ENCODE measurements at regions not wholly inside any gene's neighbourhood (a gene's known extent, or its start where the extent isn't known, plus 50 kb on each side); places are given as distances from the start of the nearest gene placed in this dataset.
"Not testable (repeated sequence)": the region's sequence is repeated elsewhere in the genome, so short reads cannot be mapped to it uniquely, and the experiment has no call there.

DNA sequence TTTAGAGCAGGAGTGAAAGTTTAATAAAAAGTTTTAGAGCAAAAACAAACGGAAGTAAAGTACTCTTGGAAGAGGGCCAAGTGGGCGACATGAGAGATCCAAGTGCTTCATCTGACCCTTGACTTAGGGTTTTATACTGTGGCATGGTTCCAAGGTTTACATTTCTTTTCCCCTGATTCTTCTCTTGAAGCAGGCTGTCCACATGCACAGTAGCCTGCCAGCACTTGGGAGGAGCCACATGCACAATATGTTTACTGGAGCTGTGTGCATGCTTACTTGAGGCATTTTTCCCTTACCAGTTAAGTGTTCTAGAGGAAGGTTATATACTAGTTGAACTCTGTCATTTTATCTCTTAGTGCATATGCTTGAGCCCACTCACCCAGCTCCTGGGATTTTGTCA lies 295.6 kb downstream of the TBC1D4 start:
- DNase-seq: no peak
- no peak for ATAC-seq
- intact Hi-C loops (cut with DNase I, micrococcal nuclease): no loop called here

DNA sequence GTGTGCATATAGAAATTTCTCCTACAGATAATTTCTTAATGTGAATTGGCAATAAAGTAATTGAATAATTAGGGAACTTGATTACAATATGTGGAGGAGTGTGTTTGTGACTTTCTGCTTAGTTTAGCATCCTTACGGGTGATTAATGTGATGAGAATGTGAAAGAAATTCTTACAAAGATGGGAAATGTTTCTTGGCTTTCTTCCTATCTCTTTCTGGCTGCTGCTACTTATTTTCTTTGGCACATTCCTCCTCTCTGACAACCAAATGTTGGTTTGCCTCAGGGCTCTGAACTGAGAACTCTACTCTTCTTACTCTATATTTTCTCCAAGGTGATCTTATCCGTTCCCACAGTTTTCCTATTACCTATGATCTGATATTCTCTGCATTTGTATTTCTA lies 300.1 kb downstream of the TBC1D4 start:
- DNase-seq (no peak), ATAC-seq (no peak)
- intact Hi-C loops (cut with DNase I, micrococcal nuclease): no loop called here

GRCh38 chr13:75180805-75181455 lies 301.0 kb downstream of the TBC1D4 start:
- DNase-seq: no peak
- intact Hi-C loops (cut with DNase I, micrococcal nuclease): no loop called here
- no peak for ATAC-seq

- no peak for ATAC-seq
- intact Hi-C loops (cut with DNase I, micrococcal nuclease): no loop called here
- DNase-seq: no peak
These were observed 303.5 kb downstream of the TBC1D4 start for GRCh38 chr13:75178436-75178835.

DNA sequence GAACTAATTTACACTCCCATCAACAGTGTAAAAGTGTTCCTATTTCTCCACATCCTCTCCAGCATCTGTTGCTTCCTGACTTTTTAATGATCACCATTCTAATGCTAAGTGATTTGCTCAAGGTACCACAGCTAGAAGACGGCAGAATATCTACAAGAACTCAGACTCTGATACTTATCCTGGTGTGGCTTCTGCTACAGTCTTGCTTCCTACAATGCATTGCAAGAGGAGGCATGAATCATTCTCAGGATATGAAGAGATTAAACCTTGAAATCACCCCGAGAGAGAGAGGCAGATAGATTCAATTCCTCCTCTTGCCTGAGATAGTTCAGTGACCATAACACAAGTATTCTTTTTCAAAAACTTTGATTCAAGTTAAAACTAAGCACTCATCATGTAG lies 306.4 kb downstream of the TBC1D4 start:
- DNase-seq (no peak), ATAC-seq (no peak)
- intact Hi-C loops (cut with DNase I, micrococcal nuclease): no loop called here

- intact Hi-C loops (cut with DNase I, micrococcal nuclease): not testable (repeated sequence)
These were observed 306.9 kb downstream of the TBC1D4 start for GRCh38 chr13:75175097-75175496.

GRCh38 chr13:75174481-75174880 lies 307.5 kb downstream of the TBC1D4 start:
- DNase-seq (no peak), ATAC-seq (no peak)
- intact Hi-C loops (cut with DNase I, micrococcal nuclease): no loop called here

More at GRCh38 chr13:75175097-75175496, 306.9 kb downstream of the TBC1D4 start:
- DNase-seq, ATAC-seq: not testable (repeated sequence)

DNA sequence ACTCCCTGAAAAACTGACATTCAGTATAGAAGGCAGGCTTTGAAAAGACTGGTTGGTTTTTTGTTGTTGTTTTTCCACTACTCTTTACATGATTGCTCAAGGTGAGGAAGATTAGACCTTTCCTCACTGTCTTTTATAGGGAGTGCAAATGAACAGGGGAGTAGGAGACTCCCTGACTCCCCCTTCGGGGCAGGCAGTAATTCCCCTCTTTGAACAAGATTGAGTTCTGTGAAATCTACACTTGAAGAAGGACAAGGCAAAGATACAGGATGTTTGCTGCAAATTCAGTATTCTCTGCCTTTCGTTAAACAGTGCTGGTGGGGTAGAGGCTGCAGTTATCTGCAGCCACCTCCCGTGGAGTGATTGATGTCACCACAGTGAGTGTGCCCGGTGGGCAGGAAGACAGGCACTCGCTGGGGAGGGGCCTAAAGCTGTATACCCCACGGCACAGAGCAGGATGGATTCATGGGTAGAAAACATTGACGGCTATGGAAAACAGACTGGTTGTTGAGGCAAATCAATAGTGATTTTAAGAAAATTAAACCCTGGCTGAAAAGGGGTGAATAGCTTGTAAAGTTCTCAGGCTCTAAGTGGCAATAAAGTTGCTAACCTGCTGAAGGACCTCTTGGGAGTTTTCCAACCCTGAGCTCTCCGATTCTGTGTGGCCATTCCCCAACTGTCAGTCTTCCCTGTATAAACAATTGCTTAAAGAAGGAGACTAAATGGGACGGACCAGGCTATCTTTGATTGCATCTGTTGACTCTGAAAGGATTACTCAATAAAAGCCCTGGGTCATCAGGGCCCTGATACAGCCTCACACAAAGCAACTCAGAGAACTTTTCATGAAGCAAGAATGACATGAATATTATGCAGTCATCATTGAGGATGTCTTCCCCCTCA lies 308.3 kb downstream of the TBC1D4 start:
- intact Hi-C loops (cut with DNase I, micrococcal nuclease): no loop called here
- ATAC-seq (no peak), DNase-seq (no peak)

GRCh38 chr13:75170311-75170710 lies 311.7 kb downstream of the TBC1D4 start:
- ATAC-seq (no peak), DNase-seq (no peak)
- intact Hi-C loops (cut with DNase I, micrococcal nuclease): no loop called here

- ATAC-seq (no peak), DNase-seq (no peak)
- intact Hi-C loops (cut with DNase I, micrococcal nuclease): no loop called here
These were observed 316.3 kb downstream of the TBC1D4 start for GRCh38 chr13:75165543-75166230.

DNA sequence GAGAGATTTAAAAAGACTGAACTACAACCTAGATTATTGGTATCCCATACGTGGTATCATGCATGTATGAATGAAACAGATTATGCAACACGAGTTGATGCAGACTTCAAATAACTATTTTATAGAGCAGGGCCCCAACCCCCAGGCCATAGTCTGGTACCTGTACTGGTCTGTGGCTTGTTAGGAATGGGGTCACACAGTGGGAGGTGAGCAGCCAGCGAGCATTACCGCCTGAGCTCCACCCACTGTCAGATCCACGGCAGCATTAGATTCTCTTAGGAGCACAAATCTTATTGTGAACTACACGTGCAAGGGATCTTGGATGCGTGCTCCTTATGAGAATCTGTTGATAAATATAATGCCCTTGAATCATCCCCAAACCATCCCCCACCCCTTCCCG lies 320.2 kb downstream of the TBC1D4 start:
- intact Hi-C loops (cut with DNase I, micrococcal nuclease): no loop called here
- ATAC-seq (no peak), DNase-seq (no peak)

DNA sequence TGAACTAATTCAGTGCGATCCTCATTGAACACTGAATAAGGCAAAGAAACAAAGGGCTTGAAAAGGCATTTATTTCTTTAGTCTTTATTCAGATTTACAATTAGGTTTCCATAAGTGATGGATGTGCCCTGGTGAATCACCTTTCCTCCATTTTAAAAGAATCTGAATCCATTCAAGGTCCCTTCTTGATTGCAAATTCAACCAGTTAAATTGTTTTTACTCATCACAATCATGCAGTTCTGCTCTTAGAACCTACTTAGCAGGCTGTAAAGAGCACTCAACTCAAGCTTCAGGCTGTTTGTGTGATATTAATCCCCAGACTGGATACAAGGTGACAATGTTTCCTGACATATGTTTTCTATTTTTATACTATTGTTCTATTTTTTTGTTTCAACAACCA lies 321.0 kb downstream of the TBC1D4 start:
- intact Hi-C loops (cut with DNase I, micrococcal nuclease): no loop called here
- ATAC-seq (no peak), DNase-seq (no peak)

DNA sequence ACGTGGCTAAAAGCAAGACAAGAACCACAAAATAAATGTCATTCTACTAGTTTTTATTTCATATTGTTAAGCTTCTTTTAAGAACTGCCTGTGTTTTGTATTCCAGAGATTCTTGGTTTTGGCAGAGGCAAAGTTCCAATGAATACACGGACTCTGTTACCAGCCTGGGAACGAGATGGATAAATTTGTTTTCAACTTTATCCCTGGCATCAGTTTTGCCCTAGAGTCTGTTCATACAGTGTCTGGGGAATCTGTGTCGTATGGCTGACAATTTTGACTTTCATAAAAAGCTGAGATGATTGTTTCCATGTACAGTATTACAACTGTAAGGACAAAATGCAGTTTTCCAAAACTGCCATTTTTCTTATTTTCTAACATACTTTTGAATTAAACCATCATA lies 327.6 kb downstream of the TBC1D4 start:
- DNase-seq: no peak
- intact Hi-C loops (cut with DNase I, micrococcal nuclease): no loop called here
- no peak for ATAC-seq

GRCh38 chr13:75153834-75154233 lies 328.1 kb downstream of the TBC1D4 start:
- DNase-seq: no peak
- intact Hi-C loops (cut with DNase I, micrococcal nuclease): no loop called here
- no peak for ATAC-seq

DNA sequence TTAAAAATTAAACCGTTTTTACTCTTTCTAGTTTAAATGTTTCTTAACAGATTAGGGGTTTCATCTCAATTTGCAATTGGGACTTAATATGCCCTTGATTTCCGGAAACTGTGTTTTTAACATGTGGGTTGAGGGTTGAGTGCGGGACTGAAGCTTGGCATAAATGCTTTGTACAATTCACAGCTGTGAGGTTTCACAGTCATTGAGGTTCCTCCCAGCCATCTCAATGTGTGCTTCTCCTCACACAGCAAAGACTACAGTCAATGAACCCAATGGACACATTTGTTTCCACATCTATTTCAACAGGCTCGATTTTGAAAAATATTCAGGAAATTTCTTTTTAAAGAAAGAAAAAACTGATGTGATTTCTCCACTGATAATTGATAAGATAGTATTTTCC lies 328.6 kb downstream of the TBC1D4 start:
- no peak for ATAC-seq
- no peak for DNase-seq
- intact Hi-C loops (cut with DNase I, micrococcal nuclease): no loop called here

GRCh38 chr13:75151081-75151643 lies 330.8 kb downstream of the TBC1D4 start:
- intact Hi-C loops (cut with DNase I, micrococcal nuclease): no loop called here
- ATAC-seq (no peak), DNase-seq (no peak)

GRCh38 chr13:75149776-75150175 lies 332.2 kb downstream of the TBC1D4 start:
- intact Hi-C loops (cut with DNase I, micrococcal nuclease): no loop called here
- no peak for DNase-seq

DNA sequence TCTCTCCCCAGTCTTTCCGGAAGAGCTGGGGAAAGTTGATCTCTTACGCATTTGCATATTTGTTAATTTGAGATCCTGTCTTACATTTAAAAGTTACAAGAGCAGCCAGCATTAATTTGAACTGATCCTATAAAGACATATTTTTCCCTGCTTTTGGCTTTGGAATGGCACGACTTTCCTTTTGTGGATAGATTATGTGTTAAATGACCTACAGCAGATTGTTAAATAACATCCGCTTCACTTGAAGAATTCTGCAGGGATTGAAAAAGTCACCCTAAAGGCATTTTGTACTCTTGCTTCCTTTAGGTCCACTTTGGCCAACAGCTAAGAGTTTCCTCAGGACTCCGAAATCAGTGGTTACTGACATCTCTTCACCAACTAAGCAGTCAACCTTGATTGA lies 334.0 kb downstream of the TBC1D4 start:
- intact Hi-C loops (cut with DNase I, micrococcal nuclease): no loop called here
- ATAC-seq (no peak), DNase-seq (no peak)

More at GRCh38 chr13:75149776-75150175, 332.2 kb downstream of the TBC1D4 start:
- ATAC-seq: no peak

DNA sequence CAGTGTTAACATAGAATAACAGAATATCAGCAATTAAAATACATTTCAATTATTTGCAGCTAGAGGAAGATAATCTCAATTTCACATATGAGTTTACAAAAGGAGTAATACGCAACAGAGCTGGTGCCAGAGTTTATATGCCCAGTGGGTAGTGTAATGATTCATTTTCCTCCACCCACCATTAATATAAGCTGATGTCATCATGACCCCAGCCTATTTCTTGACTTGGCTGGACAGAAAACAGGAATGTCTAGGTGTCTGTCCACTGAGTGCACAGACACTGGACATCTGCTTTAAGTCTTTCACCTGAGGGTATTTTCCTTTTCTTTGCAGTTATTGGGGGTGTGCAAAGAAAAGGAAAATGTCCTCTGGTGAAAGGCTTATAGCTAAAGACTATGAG lies 335.5 kb downstream of the TBC1D4 start:
- intact Hi-C loops (cut with DNase I, micrococcal nuclease): no loop called here
- ATAC-seq: no peak
- DNase-seq: no peak

GRCh38 chr13:75145927-75146326 lies 336.0 kb downstream of the TBC1D4 start:
- no peak for ATAC-seq
- intact Hi-C loops (cut with DNase I, micrococcal nuclease): no loop called here
- DNase-seq: no peak
